ENCODE measurements at regions not wholly inside any gene's neighbourhood (a gene's known extent, or its start where the extent isn't known, plus 50 kb on each side); places are given as distances from the start of the nearest gene placed in this dataset.

DNA sequence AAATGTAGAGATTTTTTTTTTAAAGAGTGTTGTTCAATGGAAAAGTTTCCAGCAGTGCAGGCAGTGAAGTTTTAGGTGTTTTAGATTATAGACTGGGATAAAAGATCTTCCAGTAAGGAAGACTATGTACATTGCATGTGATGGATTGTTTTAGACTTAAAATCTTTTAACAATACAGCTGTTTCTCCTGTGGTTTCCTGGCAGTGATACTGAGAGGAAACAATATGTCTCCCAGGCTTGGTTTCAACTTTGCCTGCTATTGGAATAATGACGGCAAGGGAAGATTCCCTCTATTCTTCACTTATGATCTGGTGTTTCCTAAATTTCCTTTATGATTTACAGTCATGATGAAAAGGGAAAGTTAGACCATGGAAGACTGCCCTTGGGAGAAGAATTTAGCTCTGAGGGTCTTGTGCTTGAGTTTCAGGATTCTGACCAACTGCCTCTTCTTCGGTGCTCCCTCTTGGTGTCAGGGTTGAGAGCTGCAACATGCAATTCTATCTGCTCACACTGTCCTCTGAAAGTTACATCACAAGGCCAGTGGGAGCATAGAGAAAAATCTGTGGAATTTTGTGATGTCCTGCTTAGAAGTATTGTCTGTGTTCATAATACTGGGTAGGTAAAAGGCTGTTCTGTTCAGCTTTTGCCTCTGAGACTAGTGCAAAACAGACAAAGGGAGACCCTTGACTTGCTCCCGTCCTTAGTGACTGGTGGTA, 262.8 kb upstream of the MAN1A1 start:
- H3K27me3 Mint-ChIP-seq (ENCODE audit: insufficient read depth, low read depth, poor library complexity), result peaks cover 8% of the 10 kb centered on the region
- peak; percentile 19 for DNase-seq (ENCODE audit: low spot score)

DNA sequence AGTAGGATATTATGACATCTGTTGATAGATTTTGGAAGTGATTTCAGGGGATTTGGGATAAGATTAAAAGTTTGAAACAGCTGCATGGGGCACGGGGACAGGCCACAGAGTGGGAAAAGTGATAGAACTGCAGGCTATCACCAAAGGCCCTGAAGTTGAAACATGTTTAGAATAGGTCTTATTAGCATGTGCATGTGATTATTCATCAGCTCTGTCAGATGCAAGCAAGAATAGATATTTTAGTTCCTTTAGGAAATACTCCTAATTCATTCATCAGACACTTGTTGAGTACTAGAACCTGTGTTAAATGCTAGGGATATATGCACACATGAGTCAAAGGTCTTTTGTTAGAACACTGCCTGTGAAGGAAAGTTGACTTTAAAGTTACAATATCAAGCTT, 261.2 kb upstream of the MAN1A1 start:
- H3K27ac Mint-ChIP-seq, result no peak overlapping the region
- ATAC-seq (no peak), DNase-seq (ENCODE audit: low spot score) (no peak)
- H3K9me3 Mint-ChIP-seq, result no peaks in the 10 kb centered on the region; the same call in 2 of the 3 replicates
- H3K4me3 ChIP-seq, result no peak overlapping the region
- no peaks in the 10 kb centered on the region for H4K20me1 ChIP-seq (replicated peaks; ENCODE audit: insufficient read depth)
- no peaks in the 10 kb centered on the region for H3K27me3 ChIP-seq (ENCODE audit: insufficient read depth)
- H2AFZ ChIP-seq, result no peak overlapping the region
- 0 out of 2 replicates have a peak, but pooled peaks cover 3% of the 10 kb centered on the region for H3K9me2 ChIP-seq (ENCODE audit: insufficient read depth)
- H3K4me1 Mint-ChIP-seq, result peaks cover 25% of the 10 kb centered on the region
- H3K79me2 ChIP-seq (replicated peaks; ENCODE audit: insufficient read depth), result no peaks in the 10 kb centered on the region
- no peaks in the 10 kb centered on the region for H3K36me3 Mint-ChIP-seq (ENCODE audit: low read depth)
- H3F3A ChIP-seq (replicated peaks; ENCODE audit: low read depth), result no peaks in the 10 kb centered on the region
- H3K4me1 ChIP-seq (ENCODE audit: insufficient read depth), result peaks cover 7% of the 10 kb centered on the region; the same call in 1 of the 2 replicates
- peaks cover 8% of the 10 kb centered on the region for H3K27me3 Mint-ChIP-seq (ENCODE audit: insufficient read depth, low read depth, poor library complexity)
- no peak overlapping the region for H3K27ac ChIP-seq (ENCODE audit: low read depth)
- no peak overlapping the region for H3K4me3 Mint-ChIP-seq
- no peak overlapping the region for H3K4me2 ChIP-seq
- no peaks in the 10 kb centered on the region for H3K36me3 ChIP-seq (ENCODE audit: insufficient read depth)
- TF ChIP-seq NANOG (IDR thresholded peaks at IDR 0.05; ENCODE audit: borderline replicate concordance) (no peak), STAT1 (IDR thresholded peaks at IDR 0.05; ENCODE audit: unreplicated experiment) (no peak), JUNB (IDR thresholded peaks at IDR 0.05; ENCODE audit: unreplicated experiment) (no peak), EZH2 (IDR thresholded peaks at IDR 0.05; ENCODE audit: low read depth, unreplicated experiment) (no peak), ZNF331 (CRISPR knock-in tag; IDR thresholded peaks at IDR 0.05; ENCODE audit: low read depth) (no peak), ZNF114 (CRISPR knock-in tag; IDR thresholded peaks at IDR 0.05) (no peak), CREB1 (CRISPR knock-in tag; IDR thresholded peaks at IDR 0.05; ENCODE audit: low read depth) (no peak)
- TF ChIP-seq, protein P1, sequence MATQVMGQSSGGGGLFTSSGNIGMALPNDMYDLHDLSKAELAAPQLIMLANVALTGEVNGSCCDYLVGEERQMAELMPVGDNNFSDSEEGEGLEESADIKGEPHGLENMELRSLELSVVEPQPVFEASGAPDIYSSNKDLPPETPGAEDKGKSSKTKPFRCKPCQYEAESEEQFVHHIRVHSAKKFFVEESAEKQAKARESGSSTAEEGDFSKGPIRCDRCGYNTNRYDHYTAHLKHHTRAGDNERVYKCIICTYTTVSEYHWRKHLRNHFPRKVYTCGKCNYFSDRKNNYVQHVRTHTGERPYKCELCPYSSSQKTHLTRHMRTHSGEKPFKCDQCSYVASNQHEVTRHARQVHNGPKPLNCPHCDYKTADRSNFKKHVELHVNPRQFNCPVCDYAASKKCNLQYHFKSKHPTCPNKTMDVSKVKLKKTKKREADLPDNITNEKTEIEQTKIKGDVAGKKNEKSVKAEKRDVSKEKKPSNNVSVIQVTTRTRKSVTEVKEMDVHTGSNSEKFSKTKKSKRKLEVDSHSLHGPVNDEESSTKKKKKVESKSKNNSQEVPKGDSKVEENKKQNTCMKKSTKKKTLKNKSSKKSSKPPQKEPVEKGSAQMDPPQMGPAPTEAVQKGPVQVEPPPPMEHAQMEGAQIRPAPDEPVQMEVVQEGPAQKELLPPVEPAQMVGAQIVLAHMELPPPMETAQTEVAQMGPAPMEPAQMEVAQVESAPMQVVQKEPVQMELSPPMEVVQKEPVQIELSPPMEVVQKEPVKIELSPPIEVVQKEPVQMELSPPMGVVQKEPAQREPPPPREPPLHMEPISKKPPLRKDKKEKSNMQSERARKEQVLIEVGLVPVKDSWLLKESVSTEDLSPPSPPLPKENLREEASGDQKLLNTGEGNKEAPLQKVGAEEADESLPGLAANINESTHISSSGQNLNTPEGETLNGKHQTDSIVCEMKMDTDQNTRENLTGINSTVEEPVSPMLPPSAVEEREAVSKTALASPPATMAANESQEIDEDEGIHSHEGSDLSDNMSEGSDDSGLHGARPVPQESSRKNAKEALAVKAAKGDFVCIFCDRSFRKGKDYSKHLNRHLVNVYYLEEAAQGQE (IDR thresholded peaks at IDR 0.05; ENCODE audit: unreplicated experiment), result no peak
- TF ChIP-seq, protein P2, sequence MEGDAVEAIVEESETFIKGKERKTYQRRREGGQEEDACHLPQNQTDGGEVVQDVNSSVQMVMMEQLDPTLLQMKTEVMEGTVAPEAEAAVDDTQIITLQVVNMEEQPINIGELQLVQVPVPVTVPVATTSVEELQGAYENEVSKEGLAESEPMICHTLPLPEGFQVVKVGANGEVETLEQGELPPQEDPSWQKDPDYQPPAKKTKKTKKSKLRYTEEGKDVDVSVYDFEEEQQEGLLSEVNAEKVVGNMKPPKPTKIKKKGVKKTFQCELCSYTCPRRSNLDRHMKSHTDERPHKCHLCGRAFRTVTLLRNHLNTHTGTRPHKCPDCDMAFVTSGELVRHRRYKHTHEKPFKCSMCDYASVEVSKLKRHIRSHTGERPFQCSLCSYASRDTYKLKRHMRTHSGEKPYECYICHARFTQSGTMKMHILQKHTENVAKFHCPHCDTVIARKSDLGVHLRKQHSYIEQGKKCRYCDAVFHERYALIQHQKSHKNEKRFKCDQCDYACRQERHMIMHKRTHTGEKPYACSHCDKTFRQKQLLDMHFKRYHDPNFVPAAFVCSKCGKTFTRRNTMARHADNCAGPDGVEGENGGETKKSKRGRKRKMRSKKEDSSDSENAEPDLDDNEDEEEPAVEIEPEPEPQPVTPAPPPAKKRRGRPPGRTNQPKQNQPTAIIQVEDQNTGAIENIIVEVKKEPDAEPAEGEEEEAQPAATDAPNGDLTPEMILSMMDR (conservative IDR thresholded peaks at IDR 0.05; ENCODE audit: low read depth in 2 of 2), result no peak
- TF ChIP-seq, protein P3, sequence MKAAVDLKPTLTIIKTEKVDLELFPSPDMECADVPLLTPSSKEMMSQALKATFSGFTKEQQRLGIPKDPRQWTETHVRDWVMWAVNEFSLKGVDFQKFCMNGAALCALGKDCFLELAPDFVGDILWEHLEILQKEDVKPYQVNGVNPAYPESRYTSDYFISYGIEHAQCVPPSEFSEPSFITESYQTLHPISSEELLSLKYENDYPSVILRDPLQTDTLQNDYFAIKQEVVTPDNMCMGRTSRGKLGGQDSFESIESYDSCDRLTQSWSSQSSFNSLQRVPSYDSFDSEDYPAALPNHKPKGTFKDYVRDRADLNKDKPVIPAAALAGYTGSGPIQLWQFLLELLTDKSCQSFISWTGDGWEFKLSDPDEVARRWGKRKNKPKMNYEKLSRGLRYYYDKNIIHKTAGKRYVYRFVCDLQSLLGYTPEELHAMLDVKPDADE (IDR thresholded peaks at IDR 0.05), result no peak

More for the DNA sequence above, 262.8 kb upstream of the MAN1A1 start:
- no peaks in the 10 kb centered on the region for H4K20me1 ChIP-seq (replicated peaks; ENCODE audit: insufficient read depth)
- Mint-ChIP-seq H3K36me3 (ENCODE audit: low read depth) (no peaks in the 10 kb centered on the region), H3K9me3 (no peaks in the 10 kb centered on the region), H3K4me3 (no peak overlapping the region), H3K4me1 (peaks cover 29% of the 10 kb centered on the region), H3K27ac (no peak overlapping the region)
- no peak overlapping the region for H2AFZ ChIP-seq
- H3K27me3 ChIP-seq (ENCODE audit: insufficient read depth), result no peaks in the 10 kb centered on the region
- no peaks in the 10 kb centered on the region for H3F3A ChIP-seq (replicated peaks; ENCODE audit: low read depth)
- H3K36me3 ChIP-seq (ENCODE audit: insufficient read depth), result no peaks in the 10 kb centered on the region
- H3K4me1 ChIP-seq (ENCODE audit: insufficient read depth), result peaks cover 14% of the 10 kb centered on the region; the same call in 1 of the 2 replicates
- no peak for TF ChIP-seq EZH2phosphoT487 (IDR thresholded peaks at IDR 0.05; ENCODE audit: unreplicated experiment)
- TF ChIP-seq, protein P2 (conservative IDR thresholded peaks at IDR 0.05; ENCODE audit: low read depth in 2 of 2), result peak in 1 of 2 experiments; percentile 9; a peak in 1 of 4 replicates
- H3K79me2 ChIP-seq (replicated peaks; ENCODE audit: insufficient read depth), result no peaks in the 10 kb centered on the region
- ATAC-seq, result no peak
- no peak overlapping the region for H3K4me3 ChIP-seq
- no peak overlapping the region for H3K4me2 ChIP-seq
- H3K9me2 ChIP-seq (ENCODE audit: insufficient read depth), result 0 out of 2 replicates have a peak, but pooled peaks cover 3% of the 10 kb centered on the region
- no peak overlapping the region for H3K27ac ChIP-seq (ENCODE audit: low read depth)
